GM13977 (cell line): ENCODE measurements at regions not wholly inside any gene's neighbourhood (a gene's known extent, or its start where the extent isn't known, plus 50 kb on each side); places are given as distances from the start of the nearest gene placed in this dataset.

Experiments
- DNase-seq: peaks from one replicate; pipeline ENCODE4 v3.0.0; 2012; ENCODE audit warnings: low spot score
- CTCF ChIP-seq: IDR thresholded peaks from 2 replicates; pipeline ENCODE4 v1.5.1; 2012; ENCODE audit warnings: mild to moderate bottlenecking, control low read depth; ENCODE audit not compliant: insufficient read depth; ENCODE audit errors: extremely low read depth, missing control alignments
- in situ Hi-C: fragments of 300-500 bp; cut with MboI; formaldehyde crosslinking; loops from one replicate; pipeline ENCODE4 v1.12.0; 2022; ENCODE audit warnings: low sequenced_read_pairs, low pct_unique_long_range_greater_than_20kb, mixed read lengths, inconsistent platforms; ENCODE audit not compliant: unreplicated experiment

GRCh38 chr11:70700453-70700852 is 302.1 kb downstream of the CTTN start:
- TF ChIP-seq CTCF = no peak
- DNase-seq = no peak
- in situ Hi-C loops = no loop called here

GRCh38 chr11:70700871-70701270 is 302.5 kb downstream of the CTTN start:
- no peak for TF ChIP-seq CTCF
- in situ Hi-C loops = no loop called here
- no peak for DNase-seq

- no peak for TF ChIP-seq CTCF
- DNase-seq = no peak
- in situ Hi-C loops = no loop called here
Measured at GRCh38 chr11:70702040-70702648, 303.8 kb downstream of the CTTN start.

- no peak for DNase-seq
- TF ChIP-seq CTCF = no peak
- in situ Hi-C loops = no loop called here
Measured at GRCh38 chr11:70703141-70704064, 305.1 kb downstream of the CTTN start.

GRCh38 chr11:70705097-70705496 is 306.8 kb downstream of the CTTN start:
- DNase-seq = no peak
- in situ Hi-C loops = no loop called here
- no peak for TF ChIP-seq CTCF

- no peak for TF ChIP-seq CTCF
- in situ Hi-C loops = no loop called here
- no peak for DNase-seq
Measured at GRCh38 chr11:70705930-70706329, 307.6 kb downstream of the CTTN start.
